Skin of body (tissue), 1 donor: ENCODE measurements at regions not wholly inside any gene's neighbourhood (a gene's known extent, or its start where the extent isn't known, plus 50 kb on each side); places are given as distances from the start of the nearest gene placed in this dataset.
A peak's percentile ranks its signal among the peaks of the same experiment; 100 is the strongest.
"Not testable (repeated sequence)": the region's sequence is repeated elsewhere in the genome, so short reads cannot be mapped to it uniquely, and the experiment has no call there.

Experiments
- DNase-seq: peaks from one replicate; lab custom pipeline; 2025; lab: John Stamatoyannopoulos, UW

- peak; percentile 18 for DNase-seq
These were observed 155.3 kb upstream of the ANKRD55 start for GRCh38 chr5:56388229-56388985.

- DNase-seq, result no peak
These were observed 152.9 kb upstream of the ANKRD55 start for GRCh38 chr5:56386046-56386445.

- no peak for DNase-seq
These were observed 151.1 kb upstream of the ANKRD55 start for GRCh38 chr5:56384186-56384585.

GRCh38 chr5:56383761-56384160, 150.6 kb upstream of the ANKRD55 start:
- no peak for DNase-seq

GRCh38 chr5:56382896-56383295, 149.8 kb upstream of the ANKRD55 start:
- DNase-seq, result no peak

GRCh38 chr5:56377573-56377972, 144.4 kb upstream of the ANKRD55 start:
- no peak for DNase-seq

GRCh38 chr5:56376128-56376527, 143.0 kb upstream of the ANKRD55 start:
- DNase-seq, result no peak

- DNase-seq, result no peak
These were observed 141.9 kb upstream of the ANKRD55 start for GRCh38 chr5:56375011-56375410.

GRCh38 chr5:56372491-56372890, 139.4 kb upstream of the ANKRD55 start:
- not testable (repeated sequence) for DNase-seq

- DNase-seq, result no peak
These were observed 136.3 kb upstream of the ANKRD55 start for GRCh38 chr5:56369361-56369811.

GRCh38 chr5:56367748-56368147, 134.6 kb upstream of the ANKRD55 start:
- DNase-seq, result no peak

GRCh38 chr5:56366986-56367385, 133.9 kb upstream of the ANKRD55 start:
- no peak for DNase-seq

- no peak for DNase-seq
These were observed 128.3 kb upstream of the ANKRD55 start for GRCh38 chr5:56361398-56361797.

- DNase-seq, result no peak
These were observed 127.7 kb upstream of the ANKRD55 start for GRCh38 chr5:56360816-56361215.

- DNase-seq, result peak; percentile 78
These were observed 126.9 kb upstream of the ANKRD55 start for GRCh38 chr5:56359809-56360685.

- DNase-seq, result peak; percentile 86
These were observed 125.9 kb upstream of the ANKRD55 start for GRCh38 chr5:56358703-56359681.

- no peak for DNase-seq
These were observed 124.9 kb upstream of the ANKRD55 start for GRCh38 chr5:56358046-56358445.

GRCh38 chr5:56357426-56357825, 124.3 kb upstream of the ANKRD55 start:
- no peak for DNase-seq

GRCh38 chr5:56356836-56357160, 123.7 kb upstream of the ANKRD55 start:
- DNase-seq, result no peak

- no peak for DNase-seq
These were observed 123.1 kb upstream of the ANKRD55 start for GRCh38 chr5:56356121-56356835.

GRCh38 chr5:56354836-56355235, 121.7 kb upstream of the ANKRD55 start:
- DNase-seq, result no peak
